Transverse colon (tissue), 4 donors: ENCODE measurements at regions not wholly inside any gene's neighbourhood (a gene's known extent, or its start where the extent isn't known, plus 50 kb on each side); places are given as distances from the start of the nearest gene placed in this dataset.

Experiments
- EP300 ChIP-seq: sonication (generic); formaldehyde crosslinking; IDR thresholded peaks from one replicate; pipeline ENCODE4 v1.6.1; 2017; ENCODE audit warnings: antibody characterized with exemption, low read depth
- POLR2A ChIP-seq: fragments of 450-650 bp; IDR thresholded peaks from one replicate; pipeline ENCODE4 v1.6.1; 2016; ENCODE audit warnings: antibody characterized with exemption, mild to moderate bottlenecking, moderate library complexity
- POLR2AphosphoS5 ChIP-seq, 3 donors: sonication (generic); formaldehyde crosslinking; IDR thresholded peaks; one replicate each; pipeline ENCODE4 v1.6.1; 2016; ENCODE audit warnings: antibody characterized with exemption in 3 of 3
- TF ChIP-seq, protein P1 (sequence below), 5 experiments: fragments of 200-600 bp in 3 of 5; fragments of 450-650 bp in 2 of 5; sonication (generic) in 3 of 5; IDR thresholded peaks; 1 replicate in 2 of 5; 2 replicates in 3 of 5; pipeline ENCODE4 v1.5.1; 2016 to 2017; ENCODE audit warnings: antibody characterized with exemption in 5 of 5, inconsistent platforms in 3 of 5, mild to moderate bottlenecking in 2 of 5, moderate library complexity in 1 of 5

DNA sequence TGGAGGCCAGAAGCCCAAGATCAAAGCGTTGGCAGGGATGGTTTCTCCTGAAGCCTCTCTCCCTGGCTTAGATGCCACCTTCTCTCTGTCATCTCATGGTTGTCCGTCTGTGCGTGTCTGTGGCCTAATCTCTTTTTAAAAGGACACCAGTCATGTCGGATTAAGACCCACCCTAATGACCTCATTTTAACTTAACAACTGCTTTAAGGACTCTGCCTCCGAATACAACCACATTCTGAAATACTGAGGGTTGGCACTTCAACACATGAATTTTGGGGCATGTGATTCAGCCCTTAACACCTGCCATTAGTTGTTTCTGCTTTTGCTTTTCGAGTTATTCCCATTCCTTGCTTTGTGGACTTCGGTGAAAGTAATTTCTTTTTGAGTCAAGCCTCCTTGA lies 97.8 kb upstream of the SMIM21 start:
- TF ChIP-seq, protein P1, sequence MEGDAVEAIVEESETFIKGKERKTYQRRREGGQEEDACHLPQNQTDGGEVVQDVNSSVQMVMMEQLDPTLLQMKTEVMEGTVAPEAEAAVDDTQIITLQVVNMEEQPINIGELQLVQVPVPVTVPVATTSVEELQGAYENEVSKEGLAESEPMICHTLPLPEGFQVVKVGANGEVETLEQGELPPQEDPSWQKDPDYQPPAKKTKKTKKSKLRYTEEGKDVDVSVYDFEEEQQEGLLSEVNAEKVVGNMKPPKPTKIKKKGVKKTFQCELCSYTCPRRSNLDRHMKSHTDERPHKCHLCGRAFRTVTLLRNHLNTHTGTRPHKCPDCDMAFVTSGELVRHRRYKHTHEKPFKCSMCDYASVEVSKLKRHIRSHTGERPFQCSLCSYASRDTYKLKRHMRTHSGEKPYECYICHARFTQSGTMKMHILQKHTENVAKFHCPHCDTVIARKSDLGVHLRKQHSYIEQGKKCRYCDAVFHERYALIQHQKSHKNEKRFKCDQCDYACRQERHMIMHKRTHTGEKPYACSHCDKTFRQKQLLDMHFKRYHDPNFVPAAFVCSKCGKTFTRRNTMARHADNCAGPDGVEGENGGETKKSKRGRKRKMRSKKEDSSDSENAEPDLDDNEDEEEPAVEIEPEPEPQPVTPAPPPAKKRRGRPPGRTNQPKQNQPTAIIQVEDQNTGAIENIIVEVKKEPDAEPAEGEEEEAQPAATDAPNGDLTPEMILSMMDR (IDR thresholded peaks at IDR 0.05): no peak
- TF ChIP-seq POLR2AphosphoS5 (IDR thresholded peaks at IDR 0.05): no peak
- no peak for TF ChIP-seq POLR2A
- TF ChIP-seq EP300: no peak
